Endothelial cell of umbilical vein (primary cell): ENCODE measurements at regions not wholly inside any gene's neighbourhood (a gene's known extent, or its start where the extent isn't known, plus 50 kb on each side); places are given as distances from the start of the nearest gene placed in this dataset.

ENCODE experiments used
- BruUV-seq: library from RNA; stranded (reverse); fragments of 400-500 nt; replicated peaks from 2 replicates; lab custom pipeline; 2021; lab: Mats Ljungman, UMichigan
- CTCF ChIA-PET: fragments of 300-600, 350-600 bp; sonication (Branson Sonifier 250); formaldehyde crosslinking; loops from one replicate; lab custom pipeline; 2021; ENCODE audit warnings: antibody characterized with exemption, inconsistent platforms; lab: Charles Lee
- POLR2A ChIA-PET: fragments of 300-600, 350-600 bp; sonication (Branson Sonifier 250); formaldehyde crosslinking; loops from one replicate; lab custom pipeline; 2021; ENCODE audit warnings: antibody characterized with exemption, inconsistent platforms; lab: Charles Lee
- DNase-seq: peaks from one replicate; pipeline ENCODE4 v3.0.0-alpha.2; 2011; ENCODE audit warnings: low read depth, low spot score
- FAIRE-seq: peaks from 2 replicates; lab custom pipeline; 2011; peaks lifted over from hg19 to GRCh38; lab: Jason Lieb, UNC
- H2AFZ ChIP-seq: 2 replicates; pipeline ENCODE4 v1.6.0; 2012; ENCODE audit warnings: low read depth, low read length, control low read depth, inconsistent platforms
- H3K27ac ChIP-seq: 2 replicates; pipeline ENCODE4 v1.5.1; 2011; ENCODE audit warnings: low read depth, mild to moderate bottlenecking, control low read depth, low read length, moderate library complexity; ENCODE audit not compliant: insufficient read depth
- H3K27me3 ChIP-seq, 2 experiments: 2 replicates each; pipeline versions ENCODE4 v1.6.0 to v1.6.1; 2011; ENCODE audit warnings: low read length in 2 of 2, mixed read lengths in 1 of 2; ENCODE audit not compliant: control insufficient read depth in 2 of 2, insufficient read depth in 2 of 2
- H3K36me3 ChIP-seq, 2 experiments: 2 replicates in 1 of 2; 3 replicates in 1 of 2; pipeline ENCODE4 v1.5.1; 2011; ENCODE audit warnings: low read length in 2 of 2, mild to moderate bottlenecking in 1 of 2, moderate library complexity in 1 of 2; ENCODE audit not compliant: control insufficient read depth in 2 of 2, insufficient read depth in 2 of 2; ENCODE audit errors: extremely low read depth in 1 of 2
- H3K4me1 ChIP-seq: 3 replicates; pipeline ENCODE4 v1.5.1; 2011; ENCODE audit warnings: mild to moderate bottlenecking, low read length; ENCODE audit not compliant: control insufficient read depth, insufficient read depth; ENCODE audit errors: extremely low read depth
- H3K4me2 ChIP-seq: 2 replicates; pipeline ENCODE4 v1.6.1; 2011; ENCODE audit warnings: low read length, control low read depth, mixed read lengths; ENCODE audit not compliant: insufficient read depth
- H3K4me3 ChIP-seq, 3 experiments: fragments of 200-600 bp in 1 of 3; sonication (generic), shearing (Covaris generic) in 1 of 3; replicated peaks in 1 of 3; 2 replicates each; pipeline ENCODE4 v1.5.1; 2011 to 2016; ENCODE audit warnings: control low read depth in 3 of 3, low read length in 3 of 3, mild to moderate bottlenecking in 2 of 3, inconsistent platforms in 1 of 3, low read depth in 1 of 3, moderate library complexity in 1 of 3; ENCODE audit not compliant: insufficient read depth in 1 of 3
- H3K79me2 ChIP-seq: 2 replicates; pipeline ENCODE4 v1.6.0; 2012; ENCODE audit warnings: low read length, inconsistent platforms; ENCODE audit not compliant: control insufficient read depth, insufficient read depth
- H3K9ac ChIP-seq: replicated peaks from 2 replicates; pipeline ENCODE3; 2011; ENCODE audit warnings: low read length, control low read depth; ENCODE audit not compliant: insufficient read depth; ENCODE audit errors: extremely low read depth
- H3K9me1 ChIP-seq: replicated peaks from 3 replicates; pipeline ENCODE4 v1.6.0; 2011; ENCODE audit warnings: mild to moderate bottlenecking, low read length; ENCODE audit not compliant: control insufficient read depth, insufficient read depth; ENCODE audit errors: extremely low read depth
- H3K9me3 ChIP-seq: replicated peaks from 2 replicates; pipeline ENCODE4 v1.5.1; 2012; ENCODE audit warnings: low read length, inconsistent platforms; ENCODE audit not compliant: control insufficient read depth, insufficient read depth
- H4K20me1 ChIP-seq: replicated peaks from 2 replicates; pipeline ENCODE3; 2011; ENCODE audit warnings: mild to moderate bottlenecking, low read length; ENCODE audit not compliant: control insufficient read depth, insufficient read depth; ENCODE audit errors: extremely low read depth
- EZH2 ChIP-seq: IDR thresholded peaks from 2 replicates; pipeline ENCODE4 v1.6.1; 2012; ENCODE audit warnings: borderline replicate concordance, low read depth, mild to moderate bottlenecking, moderate library complexity, low read length, inconsistent platforms; ENCODE audit not compliant: severe bottlenecking
- FOS ChIP-seq: IDR thresholded peaks from 2 replicates; pipeline ENCODE4 v1.6.1; 2011; ENCODE audit warnings: mild to moderate bottlenecking, low read length, moderate library complexity, borderline replicate concordance; ENCODE audit not compliant: insufficient read depth
- GATA2 ChIP-seq: IDR thresholded peaks from 2 replicates; pipeline ENCODE4 v1.7.0; 2011; ENCODE audit warnings: low read depth, mild to moderate bottlenecking, moderate library complexity, mixed read lengths, low read length; ENCODE audit not compliant: insufficient read length, insufficient read depth
- JUN ChIP-seq: IDR thresholded peaks from 2 replicates; pipeline ENCODE4 v1.6.1; 2011; ENCODE audit warnings: borderline replicate concordance, low read depth; ENCODE audit not compliant: insufficient read length, insufficient read depth
- MYC ChIP-seq: IDR thresholded peaks from one replicate; pipeline ENCODE4 v1.6.1; 2011; ENCODE audit warnings: mild to moderate bottlenecking, low read depth, low read length
- POLR2A ChIP-seq: IDR thresholded peaks from 2 replicates; pipeline ENCODE4 v1.6.1; 2012; ENCODE audit warnings: low read depth, mild to moderate bottlenecking, control low read depth, low read length
- POLR2AphosphoS5 ChIP-seq: IDR thresholded peaks from 2 replicates; pipeline ENCODE4 v1.6.1; 2012; ENCODE audit warnings: low read depth, mild to moderate bottlenecking, control low read depth, low read length, moderate library complexity; ENCODE audit not compliant: insufficient read depth
- dilution Hi-C: fragments of 300-500 bp; cut with MboI; formaldehyde crosslinking; loops from one replicate; pipeline ENCODE4 v1.15.0; 2019; ENCODE audit warnings: low sequenced_read_pairs; ENCODE audit not compliant: extremely low pct_ligation_motif_present
- intact Hi-C: fragments of 100-400 bp; cut with micrococcal nuclease; formaldehyde crosslinking; loops from one replicate; pipeline ENCODE4 v1.10.0; 2022
- TF ChIP-seq, protein P1 (sequence below), 2 donors: IDR thresholded peaks; 1 replicate in 1 of 2; 2 replicates in 1 of 2; pipeline ENCODE4 v1.5.1; 2011; ENCODE audit warnings: low read length in 2 of 2, mild to moderate bottlenecking in 2 of 2, moderate library complexity in 2 of 2, control low read depth in 1 of 2, inconsistent platforms in 1 of 2, low read depth in 1 of 2; ENCODE audit not compliant: insufficient read depth in 1 of 2; ENCODE audit errors: extremely low read depth in 1 of 2
- TF ChIP-seq, protein P2 (sequence below): IDR thresholded peaks from 2 replicates; pipeline ENCODE4 v1.6.1; 2011; ENCODE audit not compliant: insufficient read depth, insufficient read length

DNA sequence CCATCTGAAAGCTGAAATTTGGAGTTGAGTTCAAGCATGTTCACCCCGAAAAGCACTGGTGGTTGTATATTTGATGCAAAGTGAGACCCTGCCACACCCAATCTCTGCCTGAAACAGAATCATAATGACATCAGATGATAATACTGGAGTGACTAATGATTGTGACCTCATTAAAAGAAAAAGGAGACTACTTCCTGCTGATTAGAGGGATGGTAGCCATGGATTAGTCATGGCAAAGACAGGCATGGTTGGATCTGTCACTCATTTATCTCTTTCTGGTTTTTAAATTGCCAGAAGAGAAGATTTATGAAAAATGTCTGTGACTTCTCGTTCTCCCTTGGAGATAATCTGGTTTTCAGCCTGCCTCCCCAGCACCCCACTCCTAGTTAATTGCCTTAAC, 101.2 kb downstream of the BAMBI start:
- H3K9ac ChIP-seq = no peak overlapping the region
- BruUV-seq = no TSS peak
- no peaks in the 10 kb centered on the region for H3K36me3 ChIP-seq
- POLR2A ChIA-PET = no interaction called here
- no peak overlapping the region for H2AFZ ChIP-seq
- no peak overlapping the region for H3K27ac ChIP-seq
- H4K20me1 ChIP-seq = no peaks in the 10 kb centered on the region
- CTCF ChIA-PET = no interaction called here
- no peaks in the 10 kb centered on the region for H3K79me2 ChIP-seq
- intact Hi-C loops = no loop called here
- no peaks in the 10 kb centered on the region for H3K9me3 ChIP-seq
- FAIRE-seq = no peak
- H3K4me2 ChIP-seq = no peak overlapping the region
- no peaks in the 10 kb centered on the region for H3K9me1 ChIP-seq
- TF ChIP-seq, protein P1, sequence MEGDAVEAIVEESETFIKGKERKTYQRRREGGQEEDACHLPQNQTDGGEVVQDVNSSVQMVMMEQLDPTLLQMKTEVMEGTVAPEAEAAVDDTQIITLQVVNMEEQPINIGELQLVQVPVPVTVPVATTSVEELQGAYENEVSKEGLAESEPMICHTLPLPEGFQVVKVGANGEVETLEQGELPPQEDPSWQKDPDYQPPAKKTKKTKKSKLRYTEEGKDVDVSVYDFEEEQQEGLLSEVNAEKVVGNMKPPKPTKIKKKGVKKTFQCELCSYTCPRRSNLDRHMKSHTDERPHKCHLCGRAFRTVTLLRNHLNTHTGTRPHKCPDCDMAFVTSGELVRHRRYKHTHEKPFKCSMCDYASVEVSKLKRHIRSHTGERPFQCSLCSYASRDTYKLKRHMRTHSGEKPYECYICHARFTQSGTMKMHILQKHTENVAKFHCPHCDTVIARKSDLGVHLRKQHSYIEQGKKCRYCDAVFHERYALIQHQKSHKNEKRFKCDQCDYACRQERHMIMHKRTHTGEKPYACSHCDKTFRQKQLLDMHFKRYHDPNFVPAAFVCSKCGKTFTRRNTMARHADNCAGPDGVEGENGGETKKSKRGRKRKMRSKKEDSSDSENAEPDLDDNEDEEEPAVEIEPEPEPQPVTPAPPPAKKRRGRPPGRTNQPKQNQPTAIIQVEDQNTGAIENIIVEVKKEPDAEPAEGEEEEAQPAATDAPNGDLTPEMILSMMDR (IDR thresholded peaks at IDR 0.05; ENCODE audit: extremely low read depth in 1 of 2, insufficient read depth in 1 of 2, low read depth in 1 of 2, low read length in 2 of 2) = no peak
- TF ChIP-seq MYC = no peak
- no peak for TF ChIP-seq JUN
- TF ChIP-seq, protein P2, sequence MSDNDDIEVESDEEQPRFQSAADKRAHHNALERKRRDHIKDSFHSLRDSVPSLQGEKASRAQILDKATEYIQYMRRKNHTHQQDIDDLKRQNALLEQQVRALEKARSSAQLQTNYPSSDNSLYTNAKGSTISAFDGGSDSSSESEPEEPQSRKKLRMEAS = no peak
- TF ChIP-seq POLR2AphosphoS5 = no peak
- no peak for TF ChIP-seq GATA2
- TF ChIP-seq EZH2 = no peak
- no peak for TF ChIP-seq POLR2A
- no peak for TF ChIP-seq FOS
- dilution Hi-C loops = no loop called here
- H3K4me1 ChIP-seq = no peaks in the 10 kb centered on the region
- no peak overlapping the region for H3K4me3 ChIP-seq
- no peaks in the 10 kb centered on the region for H3K27me3 ChIP-seq
- DNase-seq = no peak
